A549 (cell line): ENCODE measurements at regions not wholly inside any gene's neighbourhood (a gene's known extent, or its start where the extent isn't known, plus 50 kb on each side); places are given as distances from the start of the nearest gene placed in this dataset.

Source experiments
- ATAC-seq, 2 experiments: fragments of 200-7000 bp in 1 of 2; fragments of >200 bp in 1 of 2; cut with Nextera tagmentation in 1 of 2; cut with Tn5 transposase in 1 of 2; 3 replicates each; pipeline versions ENCODE4 v1.8.0 to v1.9.1; 2018 to 2020; ENCODE audit warnings: mild to moderate bottlenecking in 1 of 2, moderate library complexity in 1 of 2
- CTCF ChIA-PET: fragments of 300-600 bp; sonication (Branson Sonifier 250); formaldehyde crosslinking; extraction: SDS; loops from one replicate; lab custom pipeline; 2021; ENCODE audit warnings: antibody characterized with exemption, inconsistent platforms; lab: Yijun Ruan, JAX
- POLR2A ChIA-PET: fragments of 350-600 bp; formaldehyde crosslinking; extraction: SDS; loops from one replicate; lab custom pipeline; 2021; ENCODE audit warnings: antibody characterized with exemption, inconsistent platforms; lab: Yijun Ruan, JAX
- DNase-seq, 2 experiments: peaks; one replicate each; pipeline versions ENCODE4 v3.0.0 to v3.0.0-alpha.2; 2011 to 2016; ENCODE audit warnings: low read depth in 1 of 2, low spot score in 1 of 2
- FAIRE-seq: peaks from 2 replicates; lab custom pipeline; 2011; peaks lifted over from hg19 to GRCh38; lab: Jason Lieb, UNC
- H3K27ac ChIP-seq, 2 experiments: fragments of >200 bp; sonication (Bioruptor Twin); formaldehyde crosslinking; 3 replicates each; pipeline ENCODE4 v1.5.1; 2016 to 2017
- H3K4me1 ChIP-seq: fragments of >200 bp; sonication (Bioruptor Twin); formaldehyde crosslinking; 3 replicates; pipeline ENCODE4 v1.6.1; 2016
- H3K4me2 ChIP-seq: fragments of >200 bp; sonication (Bioruptor Twin); formaldehyde crosslinking; 3 replicates; pipeline ENCODE4 v1.6.1; 2016
- H3K4me3 ChIP-seq: fragments of >200 bp; sonication (Bioruptor Twin); formaldehyde crosslinking; 3 replicates; pipeline ENCODE4 v1.5.1; 2016
- H3K9me3 ChIP-seq: fragments of >200 bp; sonication (Bioruptor Twin); formaldehyde crosslinking; 3 replicates; pipeline ENCODE4 v1.6.1; 2016
- BHLHE40 ChIP-seq: IDR thresholded peaks from 2 replicates; pipeline ENCODE4 v1.6.1; 2012; ENCODE audit warnings: low read depth, low read length, inconsistent platforms
- CBX2 ChIP-seq: fragments of 200-600 bp; sonication (generic); IDR thresholded peaks from 2 replicates; pipeline ENCODE4 v1.6.1; 2016; ENCODE audit warnings: low read depth, mild to moderate bottlenecking, borderline replicate concordance
- CBX8 ChIP-seq: fragments of 200-600 bp; sonication (generic); IDR thresholded peaks from 2 replicates; pipeline ENCODE4 v1.6.1; 2016
- CEBPB ChIP-seq, 2 experiments: fragments of >200 bp in 1 of 2; sonication (Bioruptor Twin) in 1 of 2; formaldehyde crosslinking in 1 of 2; IDR thresholded peaks; 2 replicates each; pipeline ENCODE4 v1.6.1; 2012 to 2016
- CHD2 ChIP-seq: fragments of 150-350 bp; IDR thresholded peaks from 2 replicates; pipeline ENCODE4 v1.6.1; 2014; ENCODE audit warnings: low read length; ENCODE audit not compliant: partially characterized antibody
- CHD4 ChIP-seq: fragments of 200-600 bp; sonication (generic); IDR thresholded peaks from 2 replicates; pipeline ENCODE4 v1.6.1; 2016; ENCODE audit warnings: antibody characterized with exemption, mild to moderate bottlenecking, borderline replicate concordance
- CTCF ChIP-seq: fragments of >200 bp; sonication (Bioruptor Twin); formaldehyde crosslinking; IDR thresholded peaks from 3 replicates; pipeline ENCODE4 v1.5.1; 2016
- ESRRA ChIP-seq: fragments of 150-350 bp; IDR thresholded peaks from 2 replicates; pipeline ENCODE4 v1.6.1; 2014; ENCODE audit warnings: mild to moderate bottlenecking, low read length, borderline replicate concordance
- FOSL2 ChIP-seq, 2 experiments: fragments of 450-650 bp in 1 of 2; fragments of >200 bp in 1 of 2; sonication (Bioruptor Twin) in 1 of 2; formaldehyde crosslinking; IDR thresholded peaks; 2 replicates each; pipeline versions ENCODE4 v1.5.0 to v1.6.1; 2016 to 2020; ENCODE audit warnings: mild to moderate bottlenecking in 1 of 2, moderate library complexity in 1 of 2
- FOXS1 ChIP-seq: fragments of 250-450 bp; sonication (Bioruptor Pico); IDR thresholded peaks from 2 replicates; pipeline ENCODE4 v1.5.0; 2020; ENCODE audit warnings: mild to moderate bottlenecking, moderate library complexity
- HOXA7 ChIP-seq: fragments of 250-450 bp; sonication (Bioruptor Pico); IDR thresholded peaks from 2 replicates; pipeline ENCODE4 v1.5.0; 2020; ENCODE audit warnings: mild to moderate bottlenecking, moderate library complexity
- HOXB13 ChIP-seq: fragments of 250-450 bp; sonication (Bioruptor Pico); IDR thresholded peaks from 2 replicates; pipeline ENCODE4 v1.5.0; 2020; ENCODE audit warnings: low read depth, mild to moderate bottlenecking, moderate library complexity
- MAFK ChIP-seq: fragments of 450-650 bp; IDR thresholded peaks from 2 replicates; pipeline ENCODE4 v1.6.1; 2014; ENCODE audit not compliant: partially characterized antibody
- MAX ChIP-seq: IDR thresholded peaks from 2 replicates; pipeline ENCODE4 v1.6.1; 2012
- PBX3 ChIP-seq: IDR thresholded peaks from 2 replicates; pipeline ENCODE4 v1.6.1; 2012
- PHF8 ChIP-seq: fragments of 200-600 bp; sonication (generic); IDR thresholded peaks from 2 replicates; pipeline ENCODE4 v1.6.1; 2016; ENCODE audit warnings: low read depth, mild to moderate bottlenecking, antibody characterized with exemption, moderate library complexity, borderline replicate concordance
- RFX5 ChIP-seq: fragments of 450-650 bp; IDR thresholded peaks from 2 replicates; pipeline ENCODE4 v1.7.1; 2014; ENCODE audit warnings: antibody characterized with exemption, mild to moderate bottlenecking, moderate library complexity
- RNF2 ChIP-seq: fragments of 200-600 bp; sonication (generic); IDR thresholded peaks from 2 replicates; pipeline ENCODE4 v1.6.1; 2016; ENCODE audit warnings: low read depth, mild to moderate bottlenecking, antibody characterized with exemption, moderate library complexity, borderline replicate concordance
- TFCP2L1 ChIP-seq: fragments of 250-450 bp; sonication (Bioruptor Pico); IDR thresholded peaks from 2 replicates; pipeline ENCODE4 v1.5.0; 2021; ENCODE audit warnings: mild to moderate bottlenecking
- ZC3H11A ChIP-seq: fragments of 450-650 bp; IDR thresholded peaks from 2 replicates; pipeline ENCODE4 v1.6.1; 2014; ENCODE audit warnings: antibody characterized with exemption, mild to moderate bottlenecking
- ZFP36 ChIP-seq: fragments of 450-650 bp; IDR thresholded peaks from 2 replicates; pipeline ENCODE4 v1.6.1; 2014; ENCODE audit warnings: borderline replicate concordance; ENCODE audit not compliant: partially characterized antibody
- ZNF302 ChIP-seq: fragments of 250-450 bp; sonication (Bioruptor Pico); IDR thresholded peaks from 2 replicates; pipeline ENCODE4 v1.9.0; 2021; ENCODE audit warnings: inconsistent platforms, mild to moderate bottlenecking, moderate library complexity
- WGBS: methylation state at CpG from one replicate; pipeline ENCODE4 v1.1.6; 2017; ENCODE audit errors: missing lambda C conversion rate; 5-methylcytosine and 5-hydroxymethylcytosine counted together
- TF ChIP-seq, protein P1 (sequence below): fragments of 250-450 bp; sonication (Bioruptor Pico); IDR thresholded peaks from 2 replicates; pipeline ENCODE4 v1.5.0; 2020; ENCODE audit warnings: low read depth, mild to moderate bottlenecking, moderate library complexity
- TF ChIP-seq, protein P2 (sequence below): fragments of 250-450 bp; sonication (Bioruptor Pico); IDR thresholded peaks from 2 replicates; pipeline ENCODE4 v1.5.0; 2021; ENCODE audit warnings: mild to moderate bottlenecking, moderate library complexity, borderline replicate concordance

DNA sequence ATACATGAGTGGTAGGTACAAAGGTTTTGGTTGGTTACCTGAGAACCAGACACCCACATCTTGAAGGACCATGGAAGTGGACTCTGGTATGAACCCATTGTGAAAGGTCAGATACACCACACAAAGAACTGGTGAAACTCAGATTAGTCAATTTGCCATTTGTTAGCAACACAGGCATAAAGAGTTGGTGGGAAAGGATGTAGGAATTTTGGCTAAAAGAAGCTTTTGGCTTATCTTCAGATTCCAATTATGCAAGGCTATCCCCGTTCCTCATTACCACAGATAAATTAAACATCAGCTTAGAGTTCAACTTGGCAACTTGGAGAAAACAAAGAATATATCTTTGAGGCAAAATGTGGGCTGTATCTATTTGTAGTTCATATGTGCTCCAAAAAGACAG, 87.0 kb upstream of the IRF2BP2 start:
- H3K27ac ChIP-seq: 0 out of 6 replicates have a peak overlapping the region, but pooled peaks of 1 of the 2 experiments have one; percentile 9
- no peak for FAIRE-seq
- WGBS: 53% methylated on average over 1 of the region's 1 CpG
- no peak overlapping the region for H3K4me2 ChIP-seq
- ChIA-PET CTCF (interaction anchor here (0.7 to 1.5 kb wide), 2 partner anchors 21 to 22 kb away, joined by 3 to 4 read pairs; no protein-coding TSS in a partner anchor), POLR2A (no interaction called here)
- no peaks in the 10 kb centered on the region for H3K9me3 ChIP-seq
- no peak overlapping the region for H3K4me3 ChIP-seq
- DNase-seq: no peak
- ATAC-seq: no peak
- TF ChIP-seq CTCF (no peak), CHD4 (no peak), CBX2 (no peak)
- no peaks in the 10 kb centered on the region for H3K4me1 ChIP-seq

DNA sequence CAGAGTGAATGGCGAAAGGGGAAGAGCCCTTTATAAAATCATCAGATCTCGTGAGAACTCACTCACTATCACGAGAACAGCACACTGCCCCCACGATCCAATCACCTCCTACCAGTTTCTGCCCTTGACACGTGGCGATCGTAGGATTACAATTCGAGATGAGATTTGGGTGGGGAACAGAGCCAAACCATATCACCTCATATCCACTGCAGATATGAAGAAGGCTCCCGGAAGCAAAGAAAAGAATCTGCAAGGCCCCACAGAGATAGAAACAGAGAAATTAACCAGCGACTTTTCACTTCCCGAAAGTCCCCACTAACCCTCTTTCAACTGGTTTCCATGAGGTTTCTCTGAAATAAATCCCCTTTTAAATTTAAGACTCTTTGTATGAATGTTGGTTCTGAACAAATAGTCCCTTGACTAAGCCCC, 86.2 kb upstream of the IRF2BP2 start:
- H3K4me1 ChIP-seq: no peaks in the 10 kb centered on the region
- no peak for FAIRE-seq
- CTCF ChIA-PET: no interaction called here
- no peak for ATAC-seq
- no peak overlapping the region for H3K27ac ChIP-seq
- DNase-seq: no peak
- WGBS: 80% methylated on average over 11 of the region's 11 CpGs
- POLR2A ChIA-PET: no interaction called here
- no peak overlapping the region for H3K4me2 ChIP-seq
- H3K4me3 ChIP-seq: no peak overlapping the region
- TF ChIP-seq MAFK (no peak), ZC3H11A (no peak), ZNF302 (CRISPR knock-in tag) (no peak), FOXS1 (CRISPR knock-in tag) (no peak), HOXB13 (CRISPR knock-in tag) (no peak), FOSL2 (IDR thresholded peaks at IDR 0.05) (no peak), FOSL2 (CRISPR knock-in tag; IDR thresholded peaks at IDR 0.05) (no peak), ZFP36 (no peak), CHD2 (no peak), CEBPB (IDR thresholded peaks at IDR 0.05) (no peak), PBX3 (no peak), ESRRA (no peak)
- TF ChIP-seq, protein P1, sequence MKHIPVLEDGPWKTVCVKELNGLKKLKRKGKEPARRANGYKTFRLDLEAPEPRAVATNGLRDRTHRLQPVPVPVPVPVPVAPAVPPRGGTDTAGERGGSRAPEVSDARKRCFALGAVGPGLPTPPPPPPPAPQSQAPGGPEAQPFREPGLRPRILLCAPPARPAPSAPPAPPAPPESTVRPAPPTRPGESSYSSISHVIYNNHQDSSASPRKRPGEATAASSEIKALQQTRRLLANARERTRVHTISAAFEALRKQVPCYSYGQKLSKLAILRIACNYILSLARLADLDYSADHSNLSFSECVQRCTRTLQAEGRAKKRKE (CRISPR knock-in tag): no peak
- TF ChIP-seq, protein P2, sequence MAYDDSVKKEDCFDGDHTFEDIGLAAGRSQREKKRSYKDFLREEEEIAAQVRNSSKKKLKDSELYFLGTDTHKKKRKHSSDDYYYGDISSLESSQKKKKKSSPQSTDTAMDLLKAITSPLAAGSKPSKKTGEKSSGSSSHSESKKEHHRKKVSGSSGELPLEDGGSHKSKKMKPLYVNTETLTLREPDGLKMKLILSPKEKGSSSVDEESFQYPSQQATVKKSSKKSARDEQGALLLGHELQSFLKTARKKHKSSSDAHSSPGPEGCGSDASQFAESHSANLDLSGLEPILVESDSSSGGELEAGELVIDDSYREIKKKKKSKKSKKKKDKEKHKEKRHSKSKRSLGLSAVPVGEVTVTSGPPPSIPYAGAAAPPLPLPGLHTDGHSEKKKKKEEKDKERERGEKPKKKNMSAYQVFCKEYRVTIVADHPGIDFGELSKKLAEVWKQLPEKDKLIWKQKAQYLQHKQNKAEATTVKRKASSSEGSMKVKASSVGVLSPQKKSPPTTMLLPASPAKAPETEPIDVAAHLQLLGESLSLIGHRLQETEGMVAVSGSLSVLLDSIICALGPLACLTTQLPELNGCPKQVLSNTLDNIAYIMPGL (CRISPR knock-in tag): no peak
- no peaks in the 10 kb centered on the region for H3K9me3 ChIP-seq

DNA sequence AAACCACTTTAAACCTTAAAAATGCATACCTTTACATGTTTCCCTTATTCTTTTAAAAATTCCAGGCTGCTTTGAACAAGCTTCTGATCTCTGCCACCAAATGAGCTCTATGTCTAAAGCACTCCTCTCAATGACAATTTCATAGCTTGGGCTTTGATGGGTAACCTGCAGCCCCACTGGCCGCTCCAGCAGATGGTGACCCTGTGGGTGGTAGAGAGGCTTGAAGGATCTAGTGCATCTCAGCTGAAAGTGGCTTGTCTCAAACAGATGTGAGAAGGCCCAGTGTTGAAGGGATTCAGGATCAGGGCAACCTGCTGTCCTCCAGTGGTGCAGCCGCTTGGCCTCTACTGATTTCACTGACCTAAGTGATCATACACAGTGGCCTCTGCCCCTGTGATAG, 84.7 kb upstream of the IRF2BP2 start:
- Histone ChIP-seq H3K9me3 (no peaks in the 10 kb centered on the region), H3K4me1 (no peaks in the 10 kb centered on the region), H3K4me3 (no peak overlapping the region), H3K27ac (no peak overlapping the region), H3K4me2 (no peak overlapping the region)
- CTCF ChIA-PET: interaction anchor here (0.8 to 1.3 kb wide), 2 partner anchors 16 to 36 kb away, joined by 3 to 4 read pairs; no protein-coding TSS in a partner anchor
- WGBS: 51% methylated on average over 2 of the region's 2 CpGs
- ATAC-seq (no peak), FAIRE-seq (no peak)
- TF ChIP-seq RNF2: no peak
- TF ChIP-seq MAX: no peak
- no peak for TF ChIP-seq BHLHE40
- no peak for TF ChIP-seq TFCP2L1
- TF ChIP-seq CBX8: no peak
- TF ChIP-seq RFX5: no peak
- TF ChIP-seq PHF8: no peak
- no peak for TF ChIP-seq PBX3
- no peak for TF ChIP-seq HOXA7 (CRISPR knock-in tag)
- no peak for TF ChIP-seq FOSL2 (IDR thresholded peaks at IDR 0.05)
- no peak for TF ChIP-seq FOSL2 (CRISPR knock-in tag; IDR thresholded peaks at IDR 0.05)
- TF ChIP-seq, all 56 proteins: peak for 0
- POLR2A ChIA-PET: no interaction called here
- DNase-seq: no peak
